ENCODE measurements at regions not wholly inside any gene's neighbourhood (a gene's known extent, or its start where the extent isn't known, plus 50 kb on each side); places are given as distances from the start of the nearest gene placed in this dataset.

- 77% methylated on average over 2 of the region's 2 CpGs for WGBS
- Histone ChIP-seq H3K27ac (ENCODE audit: low read depth) (no peak overlapping the region), H3K36me3 (ENCODE audit: insufficient read depth) (no peaks in the 10 kb centered on the region), H3K4me1 (ENCODE audit: insufficient read depth) (no peaks in the 10 kb centered on the region), H3K4me3 (ENCODE audit: low read depth, low read length) (no peak overlapping the region)
- no peak for DNase-seq (ENCODE audit: extremely low spot score)
These were observed 359.7 kb downstream of the GXYLT1 start for GRCh38 chr12:41784957-41785356.

- H3K36me3 ChIP-seq (ENCODE audit: insufficient read depth): no peaks in the 10 kb centered on the region
- no peak overlapping the region for H3K27ac ChIP-seq (ENCODE audit: low read depth)
- no peak overlapping the region for H3K4me3 ChIP-seq (ENCODE audit: low read depth, low read length)
- no peaks in the 10 kb centered on the region for H3K4me1 ChIP-seq (ENCODE audit: insufficient read depth)
- WGBS: 70% methylated on average over 2 of the region's 2 CpGs
- no peak for DNase-seq (ENCODE audit: extremely low spot score)
These were observed 365.7 kb downstream of the GXYLT1 start for GRCh38 chr12:41778934-41779333.

- 78% methylated on average over 9 of the region's 9 CpGs for WGBS
- Histone ChIP-seq H3K27ac (ENCODE audit: low read depth) (no peak overlapping the region), H3K4me3 (ENCODE audit: low read depth, low read length) (no peak overlapping the region)
These were observed 367.4 kb downstream of the GXYLT1 start for GRCh38 chr12:41777064-41777790.

GRCh38 chr12:41772478-41772877 lies 372.2 kb downstream of the GXYLT1 start:
- 83% methylated on average over 4 of the region's 4 CpGs for WGBS

More at GRCh38 chr12:41777064-41777790, 367.4 kb downstream of the GXYLT1 start:
- DNase-seq (ENCODE audit: extremely low spot score): no peak
- no peaks in the 10 kb centered on the region for H3K4me1 ChIP-seq (ENCODE audit: insufficient read depth)
- H3K36me3 ChIP-seq (ENCODE audit: insufficient read depth): no peaks in the 10 kb centered on the region

GRCh38 chr12:41769810-41770209 lies 374.9 kb downstream of the GXYLT1 start:
- Histone ChIP-seq H3K36me3 (ENCODE audit: insufficient read depth) (no peaks in the 10 kb centered on the region), H3K4me1 (ENCODE audit: insufficient read depth) (no peaks in the 10 kb centered on the region), H3K27ac (ENCODE audit: low read depth) (no peak overlapping the region), H3K4me3 (ENCODE audit: low read depth, low read length) (no peak overlapping the region)
- DNase-seq (ENCODE audit: extremely low spot score): no peak
- 71% methylated on average over 1 of the region's 1 CpG for WGBS

More at GRCh38 chr12:41772478-41772877, 372.2 kb downstream of the GXYLT1 start:
- DNase-seq (ENCODE audit: extremely low spot score): no peak
- Histone ChIP-seq H3K36me3 (ENCODE audit: insufficient read depth) (no peaks in the 10 kb centered on the region), H3K4me3 (ENCODE audit: low read depth, low read length) (no peak overlapping the region), H3K4me1 (ENCODE audit: insufficient read depth) (no peaks in the 10 kb centered on the region), H3K27ac (ENCODE audit: low read depth) (no peak overlapping the region)

- WGBS: 87% methylated on average over 7 of the region's 7 CpGs
- Histone ChIP-seq H3K4me3 (ENCODE audit: low read depth, low read length) (no peak overlapping the region), H3K27ac (ENCODE audit: low read depth) (no peak overlapping the region), H3K4me1 (ENCODE audit: insufficient read depth) (no peaks in the 10 kb centered on the region), H3K36me3 (ENCODE audit: insufficient read depth) (no peaks in the 10 kb centered on the region)
- no peak for DNase-seq (ENCODE audit: extremely low spot score)
These were observed 376.2 kb downstream of the GXYLT1 start for GRCh38 chr12:41768456-41768855.

GRCh38 chr12:41762691-41763090 lies 382.0 kb downstream of the GXYLT1 start:
- no peaks in the 10 kb centered on the region for H3K36me3 ChIP-seq (ENCODE audit: insufficient read depth)
- no peak for DNase-seq (ENCODE audit: extremely low spot score)
- no peaks in the 10 kb centered on the region for H3K4me1 ChIP-seq (ENCODE audit: insufficient read depth)
- H3K27ac ChIP-seq (ENCODE audit: low read depth): no peak overlapping the region
- WGBS: 68% methylated on average over 3 of the region's 3 CpGs
- no peak overlapping the region for H3K4me3 ChIP-seq (ENCODE audit: low read depth, low read length)

- H3K36me3 ChIP-seq (ENCODE audit: insufficient read depth): no peaks in the 10 kb centered on the region
- H3K4me3 ChIP-seq (ENCODE audit: low read depth, low read length): no peak overlapping the region
- no peaks in the 10 kb centered on the region for H3K4me1 ChIP-seq (ENCODE audit: insufficient read depth)
- no peak overlapping the region for H3K27ac ChIP-seq (ENCODE audit: low read depth)
- 72% methylated on average over 3 of the region's 3 CpGs for WGBS
- DNase-seq (ENCODE audit: extremely low spot score): no peak
These were observed 399.1 kb downstream of the GXYLT1 start for GRCh38 chr12:41745593-41745992.

GRCh38 chr12:41743835-41744234 lies 400.8 kb downstream of the GXYLT1 start:
- no peaks in the 10 kb centered on the region for H3K36me3 ChIP-seq (ENCODE audit: insufficient read depth)
- H3K4me1 ChIP-seq (ENCODE audit: insufficient read depth): no peaks in the 10 kb centered on the region
- 88% methylated on average over 4 of the region's 4 CpGs for WGBS
- H3K27ac ChIP-seq (ENCODE audit: low read depth): no peak overlapping the region
- DNase-seq (ENCODE audit: extremely low spot score): no peak
- no peak overlapping the region for H3K4me3 ChIP-seq (ENCODE audit: low read depth, low read length)

- DNase-seq (ENCODE audit: extremely low spot score): no peak
- Histone ChIP-seq H3K36me3 (ENCODE audit: insufficient read depth) (no peaks in the 10 kb centered on the region), H3K4me1 (ENCODE audit: insufficient read depth) (no peaks in the 10 kb centered on the region), H3K4me3 (ENCODE audit: low read depth, low read length) (no peak overlapping the region), H3K27ac (ENCODE audit: low read depth) (no peak overlapping the region)
- WGBS: 94% methylated on average over 3 of the region's 3 CpGs
These were observed 405.6 kb downstream of the GXYLT1 start for GRCh38 chr12:41739066-41739465.

- Histone ChIP-seq H3K4me1 (ENCODE audit: insufficient read depth) (no peaks in the 10 kb centered on the region), H3K4me3 (ENCODE audit: low read depth, low read length) (no peak overlapping the region), H3K27ac (ENCODE audit: low read depth) (no peak overlapping the region), H3K36me3 (ENCODE audit: insufficient read depth) (no peaks in the 10 kb centered on the region)
- no peak for DNase-seq (ENCODE audit: extremely low spot score)
- 68% methylated on average over 3 of the region's 3 CpGs for WGBS
These were observed 407.3 kb downstream of the GXYLT1 start for GRCh38 chr12:41737423-41737822.

- H3K27ac ChIP-seq (ENCODE audit: low read depth): no peak overlapping the region
- 72% methylated on average over 1 of the region's 1 CpG for WGBS
- DNase-seq (ENCODE audit: extremely low spot score): no peak
These were observed 408.2 kb downstream of the GXYLT1 start for GRCh38 chr12:41736436-41736835.

GRCh38 chr12:41731691-41732090 lies 413.0 kb downstream of the GXYLT1 start:
- no peak overlapping the region for H3K27ac ChIP-seq (ENCODE audit: low read depth)
- H3K36me3 ChIP-seq (ENCODE audit: insufficient read depth): no peaks in the 10 kb centered on the region
- 40% methylated on average over 1 of the region's 1 CpG for WGBS
- H3K4me1 ChIP-seq (ENCODE audit: insufficient read depth): no peaks in the 10 kb centered on the region
- no peak for DNase-seq (ENCODE audit: extremely low spot score)
- H3K4me3 ChIP-seq (ENCODE audit: low read depth, low read length): no peak overlapping the region

More at GRCh38 chr12:41736436-41736835, 408.2 kb downstream of the GXYLT1 start:
- Histone ChIP-seq H3K4me3 (ENCODE audit: low read depth, low read length) (no peak overlapping the region), H3K4me1 (ENCODE audit: insufficient read depth) (no peaks in the 10 kb centered on the region), H3K36me3 (ENCODE audit: insufficient read depth) (no peaks in the 10 kb centered on the region)

- Histone ChIP-seq H3K36me3 (ENCODE audit: insufficient read depth) (no peaks in the 10 kb centered on the region), H3K4me1 (ENCODE audit: insufficient read depth) (no peaks in the 10 kb centered on the region), H3K27ac (ENCODE audit: low read depth) (no peak overlapping the region), H3K4me3 (ENCODE audit: low read depth, low read length) (no peak overlapping the region)
- no peak for DNase-seq (ENCODE audit: extremely low spot score)
- WGBS: 81% methylated on average over 2 of the region's 2 CpGs
These were observed 413.6 kb downstream of the GXYLT1 start for GRCh38 chr12:41731061-41731460.
